Keratinocyte (primary cell): ENCODE measurements at regions not wholly inside any gene's neighbourhood (a gene's known extent, or its start where the extent isn't known, plus 50 kb on each side); places are given as distances from the start of the nearest gene placed in this dataset.

Source experiments
- DNase-seq: peaks from one replicate; pipeline ENCODE4 v3.0.0-alpha.2; 2011; ENCODE audit warnings: low read depth, missing footprints, low spot score
- FAIRE-seq: peaks from 2 replicates; lab custom pipeline; 2011; peaks lifted over from hg19 to GRCh38; lab: Jason Lieb, UNC
- H2AFZ ChIP-seq: 2 replicates; pipeline ENCODE4 v1.6.0; 2012; ENCODE audit warnings: low read length, control low read depth, inconsistent platforms; ENCODE audit not compliant: control insufficient read depth
- H3K27ac ChIP-seq: 2 replicates; pipeline ENCODE4 v1.5.1; 2011; ENCODE audit warnings: low read length; ENCODE audit not compliant: control insufficient read depth, insufficient read depth
- H3K27me3 ChIP-seq: 3 replicates; pipeline ENCODE4 v1.6.0; 2011; ENCODE audit warnings: low read length; ENCODE audit not compliant: control insufficient read depth, insufficient read depth; ENCODE audit errors: extremely low read depth
- H3K36me3 ChIP-seq, 2 experiments: 2 replicates in 1 of 2; 3 replicates in 1 of 2; pipeline ENCODE4 v1.5.1; 2011; ENCODE audit warnings: low read length in 2 of 2, mild to moderate bottlenecking in 1 of 2; ENCODE audit not compliant: control insufficient read depth in 2 of 2, insufficient read depth in 2 of 2; ENCODE audit errors: extremely low read depth in 1 of 2
- H3K4me1 ChIP-seq: 3 replicates; pipeline ENCODE4 v1.5.1; 2011; ENCODE audit warnings: low read length; ENCODE audit not compliant: control insufficient read depth, insufficient read depth; ENCODE audit errors: extremely low read depth
- H3K4me2 ChIP-seq: 3 replicates; pipeline ENCODE4 v1.6.0; 2011; ENCODE audit warnings: low read depth, low read length; ENCODE audit not compliant: control insufficient read depth, insufficient read depth; ENCODE audit errors: extremely low read depth
- H3K4me3 ChIP-seq, 3 experiments: fragments of 200-600 bp in 1 of 3; sonication (generic) in 1 of 3; 2 replicates in 2 of 3; 3 replicates in 1 of 3; pipeline ENCODE4 v1.5.1; 2011 to 2016; ENCODE audit warnings: low read length in 3 of 3, mild to moderate bottlenecking in 3 of 3, control low read depth in 2 of 3, inconsistent platforms in 1 of 3, low read depth in 1 of 3, mixed read lengths in 1 of 3, mixed run types in 1 of 3, moderate library complexity in 1 of 3; ENCODE audit not compliant: control insufficient read depth in 2 of 3, insufficient read depth in 2 of 3; ENCODE audit errors: extremely low read depth in 1 of 3
- H3K79me2 ChIP-seq: 2 replicates; pipeline ENCODE4 v1.6.0; 2012; ENCODE audit warnings: low read length; ENCODE audit not compliant: control insufficient read depth, insufficient read depth
- H3K9ac ChIP-seq: 3 replicates; pipeline ENCODE4 v1.6.0; 2011; ENCODE audit warnings: low read length; ENCODE audit not compliant: control insufficient read depth, insufficient read depth; ENCODE audit errors: extremely low read depth
- H3K9me1 ChIP-seq: 3 replicates; pipeline ENCODE4 v1.6.0; 2011; ENCODE audit warnings: low read length; ENCODE audit not compliant: control insufficient read depth, insufficient read depth; ENCODE audit errors: extremely low read depth
- H3K9me3 ChIP-seq: 2 replicates; pipeline ENCODE4 v1.5.1; 2012; ENCODE audit warnings: low read depth, low read length; ENCODE audit not compliant: control insufficient read depth
- H4K20me1 ChIP-seq: 3 replicates; pipeline ENCODE4 v1.6.0; 2011; ENCODE audit warnings: low read length; ENCODE audit not compliant: control insufficient read depth, insufficient read depth; ENCODE audit errors: extremely low read depth
- CTCF ChIP-seq, 3 experiments: IDR thresholded peaks in 1 of 3; conservative IDR thresholded peaks in 1 of 3; optimal IDR thresholded peaks in 1 of 3; 2 replicates in 2 of 3; 3 replicates in 1 of 3; pipeline versions ENCODE3 to v1.5.1; 2011; ENCODE audit warnings: low read length in 3 of 3, mild to moderate bottlenecking in 3 of 3, moderate library complexity in 2 of 3, control low read depth in 1 of 3, inconsistent platforms in 1 of 3; ENCODE audit not compliant: insufficient read depth in 2 of 3; ENCODE audit errors: extremely low read depth in 1 of 3
- EZH2 ChIP-seq: IDR thresholded peaks from one replicate; pipeline ENCODE4 v1.6.1; 2012; ENCODE audit warnings: inconsistent platforms, mild to moderate bottlenecking, low read length, moderate library complexity
- dilution Hi-C: fragments of 300-500 bp; cut with MboI; formaldehyde crosslinking; loops from one replicate; pipeline ENCODE4 v1.7.0; 2020; ENCODE audit warnings: low sequenced_read_pairs; ENCODE audit not compliant: extremely low pct_ligation_motif_present

DNA sequence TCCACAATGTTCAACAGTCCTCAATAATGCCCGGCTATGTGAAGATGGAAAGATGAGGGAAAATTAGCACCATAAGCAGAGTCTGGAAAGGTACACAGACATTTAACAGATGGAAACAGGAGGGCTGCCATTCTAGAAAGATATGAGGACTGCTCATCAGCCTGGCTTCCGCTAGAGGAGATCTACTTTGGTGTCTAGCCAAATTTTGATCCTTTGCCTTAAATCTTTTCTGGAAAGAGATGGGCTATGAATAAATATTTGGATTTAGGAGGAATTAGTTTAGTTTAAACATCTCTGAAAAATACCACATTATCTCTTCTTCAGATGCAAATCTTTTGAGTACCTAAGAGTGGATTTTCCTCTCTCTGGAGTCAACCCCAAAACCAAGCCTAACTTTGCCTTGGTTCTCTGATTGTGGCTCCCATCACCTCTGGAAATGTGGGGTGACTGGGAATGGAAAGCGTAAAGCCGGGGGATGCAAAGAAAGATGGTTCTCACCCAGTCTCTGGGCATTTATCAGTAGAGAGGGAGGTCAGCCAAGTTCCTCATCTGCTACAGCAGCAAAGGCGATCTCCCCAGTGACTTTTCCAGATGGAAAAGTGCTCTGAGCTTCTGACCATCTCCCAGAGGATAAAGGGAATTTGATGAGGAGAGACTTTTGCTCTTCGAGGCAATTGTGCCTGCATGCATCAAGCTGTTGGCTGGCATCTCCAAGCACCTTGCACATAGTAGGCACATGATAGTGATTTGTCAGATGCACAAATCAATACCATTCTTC is 410.6 kb downstream of the ZNF521 start:
- Histone ChIP-seq H2AFZ (no peak overlapping the region), H3K9me3 (no peaks in the 10 kb centered on the region), H3K4me1 (no peaks in the 10 kb centered on the region), H3K36me3 (no peaks in the 10 kb centered on the region), H3K9ac (no peak overlapping the region), H3K79me2 (no peaks in the 10 kb centered on the region), H3K9me1 (no peaks in the 10 kb centered on the region), H3K4me2 (no peak overlapping the region), H3K27me3 (no peaks in the 10 kb centered on the region), H3K4me3 (no peak overlapping the region), H4K20me1 (no peaks in the 10 kb centered on the region), H3K27ac (no peak overlapping the region)
- TF ChIP-seq CTCF (optimal IDR thresholded peaks at IDR 0.05 in 1 of 3, IDR thresholded peaks at IDR 0.05 in 1 of 3, conservative IDR thresholded peaks at IDR 0.05 in 1 of 3; ENCODE audit: extremely low read depth in 1 of 3, insufficient read depth in 2 of 3, low read length in 3 of 3) = no peak
- no peak for TF ChIP-seq EZH2
- dilution Hi-C loops = no loop called here
- FAIRE-seq = no peak
- no peak for DNase-seq

DNA sequence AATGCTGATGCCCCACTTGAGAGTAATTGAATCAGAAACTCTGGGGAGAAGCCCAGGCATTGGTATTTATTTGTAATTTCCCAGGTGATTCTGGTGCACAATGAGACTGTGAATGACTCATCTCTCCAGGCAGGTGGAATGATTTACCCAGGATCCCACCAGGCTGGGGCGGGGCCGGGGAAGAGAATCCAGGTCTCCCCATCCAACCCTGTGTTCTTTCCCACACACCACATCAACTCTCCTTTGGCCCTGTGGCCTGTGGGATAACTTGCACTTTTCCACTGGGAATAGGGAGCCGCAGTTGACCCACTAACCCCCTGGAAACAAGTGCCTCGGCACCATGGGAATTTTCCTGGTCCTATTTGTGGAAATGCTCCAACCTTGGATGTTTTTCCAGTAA is 409.8 kb downstream of the ZNF521 start:
- no peaks in the 10 kb centered on the region for H4K20me1 ChIP-seq
- H3K79me2 ChIP-seq = no peaks in the 10 kb centered on the region
- H2AFZ ChIP-seq = no peak overlapping the region
- DNase-seq (no peak), FAIRE-seq (no peak)
- H3K9me1 ChIP-seq = no peaks in the 10 kb centered on the region
- H3K9me3 ChIP-seq = no peaks in the 10 kb centered on the region
- dilution Hi-C loops = no loop called here
- TF ChIP-seq CTCF (optimal IDR thresholded peaks at IDR 0.05 in 1 of 3, IDR thresholded peaks at IDR 0.05 in 1 of 3, conservative IDR thresholded peaks at IDR 0.05 in 1 of 3; ENCODE audit: extremely low read depth in 1 of 3, insufficient read depth in 2 of 3, low read length in 3 of 3) (no peak), EZH2 (no peak)
- H3K27ac ChIP-seq = no peak overlapping the region
- no peak overlapping the region for H3K9ac ChIP-seq
- H3K4me2 ChIP-seq = no peak overlapping the region
- H3K27me3 ChIP-seq = no peaks in the 10 kb centered on the region
- no peaks in the 10 kb centered on the region for H3K36me3 ChIP-seq
- no peak overlapping the region for H3K4me3 ChIP-seq
- no peaks in the 10 kb centered on the region for H3K4me1 ChIP-seq
